SK-N-SH (cell line): ENCODE measurements at regions not wholly inside any gene's neighbourhood (a gene's known extent, or its start where the extent isn't known, plus 50 kb on each side); places are given as distances from the start of the nearest gene placed in this dataset.

Experiments
- CTCF ChIA-PET: fragments of 300-600, 350-600 bp; formaldehyde crosslinking; extraction: SDS; loops from one replicate; lab custom pipeline; 2021; lab: Yijun Ruan, JAX
- POLR2A ChIA-PET: fragments of 350-600 bp; sonication (Branson Sonifier 250); formaldehyde crosslinking; extraction: SDS; loops from one replicate; lab custom pipeline; 2020; ENCODE audit warnings: antibody characterized with exemption, inconsistent platforms; lab: Yijun Ruan, JAX
- DNase-seq: peaks from one replicate; pipeline ENCODE4 v3.0.0; 2012
- H2AFZ ChIP-seq: fragments of 200-600 bp; sonication (generic); 2 replicates; pipeline ENCODE4 v1.8.1; 2016; ENCODE audit warnings: antibody characterized with exemption, mild to moderate bottlenecking, low read depth
- H3F3A ChIP-seq: fragments of 200-600 bp; sonication (generic); replicated peaks from 2 replicates; pipeline ENCODE3; 2016; ENCODE audit warnings: antibody characterized with exemption, mild to moderate bottlenecking; ENCODE audit not compliant: insufficient read depth
- H3K27ac ChIP-seq, 2 experiments: fragments of 200-500 bp in 1 of 2; fragments of 200-600 bp in 1 of 2; sonication (Bioruptor generic) in 1 of 2; sonication (generic), shearing (Covaris generic) in 1 of 2; 2 replicates each; pipeline versions ENCODE4 v1.5.1 to v1.6.1; 2014 to 2016; ENCODE audit warnings: low read depth in 2 of 2, inconsistent platforms in 1 of 2, low read length in 1 of 2, mild to moderate bottlenecking in 1 of 2, mixed read lengths in 1 of 2
- H3K27me3 ChIP-seq: fragments of 200-600 bp; sonication (generic), shearing (Covaris generic); 2 replicates; pipeline ENCODE4 v1.6.1; 2016; ENCODE audit warnings: mixed run types; ENCODE audit not compliant: insufficient read depth
- H3K36me3 ChIP-seq, 2 experiments: fragments of 200-500 bp in 1 of 2; fragments of 200-600 bp in 1 of 2; sonication (Bioruptor generic) in 1 of 2; sonication (generic) in 1 of 2; replicated peaks in 1 of 2; 2 replicates each; pipeline versions ENCODE3 to v1.5.1; 2014 to 2016; ENCODE audit warnings: low read length in 1 of 2, mild to moderate bottlenecking in 1 of 2; ENCODE audit not compliant: insufficient read depth in 2 of 2, control insufficient read depth in 1 of 2
- H3K4me1 ChIP-seq, 2 experiments: fragments of 200-500 bp in 1 of 2; fragments of 200-600 bp in 1 of 2; sonication (Bioruptor generic) in 1 of 2; sonication (generic), shearing (Covaris generic) in 1 of 2; 2 replicates each; pipeline versions ENCODE4 v1.5.1 to v1.6.1; 2014 to 2016; ENCODE audit warnings: low read depth in 1 of 2, low read length in 1 of 2, mixed run types in 1 of 2; ENCODE audit not compliant: insufficient read depth in 2 of 2, control insufficient read depth in 1 of 2
- H3K4me2 ChIP-seq: fragments of 200-600 bp; sonication (generic), shearing (Covaris generic); 2 replicates; pipeline ENCODE4 v1.6.1; 2017; ENCODE audit warnings: mixed run types
- H3K4me3 ChIP-seq, 2 experiments: fragments of 200-500 bp in 1 of 2; fragments of 200-600 bp in 1 of 2; sonication (Bioruptor generic) in 1 of 2; sonication (generic), shearing (Covaris generic) in 1 of 2; 2 replicates each; pipeline versions ENCODE4 v1.5.1 to v1.8.1; 2014 to 2016; ENCODE audit warnings: low read depth in 2 of 2, inconsistent platforms in 1 of 2, low read length in 1 of 2, mild to moderate bottlenecking in 1 of 2, mixed read lengths in 1 of 2, moderate library complexity in 1 of 2
- H3K79me2 ChIP-seq: fragments of 200-600 bp; sonication (generic); 2 replicates; pipeline ENCODE4 v1.8.1; 2017; ENCODE audit warnings: mild to moderate bottlenecking; ENCODE audit not compliant: insufficient read depth
- H3K9ac ChIP-seq: fragments of 200-600 bp; sonication (generic); 2 replicates; pipeline ENCODE4 v1.6.1; 2017; ENCODE audit warnings: mixed run types
- H3K9me2 ChIP-seq: fragments of 200-600 bp; sonication (generic); 2 replicates; pipeline ENCODE4 v1.6.1; 2017; ENCODE audit warnings: mixed run types
- H3K9me3 ChIP-seq: fragments of 200-600 bp; sonication (generic); 2 replicates; pipeline ENCODE4 v1.6.1; 2017; ENCODE audit warnings: mixed run types, mild to moderate bottlenecking, moderate library complexity
- H4K20me1 ChIP-seq: fragments of 200-600 bp; sonication (generic); 2 replicates; pipeline ENCODE4 v1.6.1; 2017; ENCODE audit warnings: mild to moderate bottlenecking, mixed run types; ENCODE audit not compliant: insufficient read depth
- ELF1 ChIP-seq: IDR thresholded peaks from 2 replicates; pipeline ENCODE4 v1.4.0; 2012
- EP300 ChIP-seq, 2 experiments: IDR thresholded peaks; 2 replicates each; pipeline versions ENCODE4 v1.4.0 to v1.6.1; 2012; ENCODE audit warnings: borderline replicate concordance in 1 of 2, low read depth in 1 of 2, low read length in 1 of 2
- EZH2phosphoT487 ChIP-seq: fragments of 200-600 bp; sonication (generic); IDR thresholded peaks from 2 replicates; pipeline ENCODE4 v1.6.1; 2017; ENCODE audit warnings: low read depth, mixed run types, mild to moderate bottlenecking, antibody characterized with exemption, moderate library complexity, borderline replicate concordance
- FOXJ3 ChIP-seq: sonication (generic); formaldehyde crosslinking; IDR thresholded peaks from 2 replicates; pipeline ENCODE4 v1.5.1; 2020; ENCODE audit warnings: mild to moderate bottlenecking, missing genetic modification reagents
- FOXM1 ChIP-seq: IDR thresholded peaks from 2 replicates; pipeline ENCODE4 v1.4.0; 2012; ENCODE audit warnings: low read depth, mild to moderate bottlenecking
- GATA2 ChIP-seq: sonication (generic); formaldehyde crosslinking; IDR thresholded peaks from 2 replicates; pipeline ENCODE4 v1.5.0; 2020; ENCODE audit warnings: mild to moderate bottlenecking, missing genetic modification reagents
- NRF1 ChIP-seq: IDR thresholded peaks from 2 replicates; pipeline ENCODE4 v1.6.1; 2012; ENCODE audit warnings: low read depth, mild to moderate bottlenecking, low read length
- POLR2AphosphoS5 ChIP-seq: IDR thresholded peaks from 2 replicates; pipeline ENCODE4 v1.6.1; 2012; ENCODE audit warnings: low read depth, low read length
- RAD21 ChIP-seq: IDR thresholded peaks from 2 replicates; pipeline ENCODE4 v1.6.1; 2012; ENCODE audit warnings: mild to moderate bottlenecking, low read length
- RFX5 ChIP-seq: IDR thresholded peaks from 2 replicates; pipeline ENCODE4 v1.6.1; 2012; ENCODE audit warnings: mild to moderate bottlenecking, improper control_type of control experiment, low read length
- SMC3 ChIP-seq: IDR thresholded peaks from 2 replicates; pipeline ENCODE4 v1.6.1; 2012; ENCODE audit warnings: low read depth, low read length, improper control_type of control experiment
- TAF1 ChIP-seq: IDR thresholded peaks from 2 replicates; pipeline ENCODE4 v1.6.1; 2012; ENCODE audit warnings: low read depth, mild to moderate bottlenecking, low read length, moderate library complexity, borderline replicate concordance
- WGBS: methylation state at CpG from one replicate; pipeline ENCODE4 v1.1.6; 2017; ENCODE audit warnings: low lambda C conversion rate; 5-methylcytosine and 5-hydroxymethylcytosine counted together
- TF ChIP-seq, protein P1 (sequence below): fragments of 200-600 bp; sonication (generic); IDR thresholded peaks from 2 replicates; pipeline ENCODE4 v1.6.1; 2017; ENCODE audit warnings: antibody characterized with exemption, mild to moderate bottlenecking, moderate library complexity
- TF ChIP-seq, protein P2 (sequence below): fragments of 150-350 bp; IDR thresholded peaks from 2 replicates; pipeline ENCODE4 v1.6.1; 2016; ENCODE audit warnings: mild to moderate bottlenecking, low read depth, low read length
- TF ChIP-seq, protein P3 (sequence below): IDR thresholded peaks from 2 replicates; pipeline ENCODE4 v1.4.0; 2012; ENCODE audit warnings: low read depth

DNA sequence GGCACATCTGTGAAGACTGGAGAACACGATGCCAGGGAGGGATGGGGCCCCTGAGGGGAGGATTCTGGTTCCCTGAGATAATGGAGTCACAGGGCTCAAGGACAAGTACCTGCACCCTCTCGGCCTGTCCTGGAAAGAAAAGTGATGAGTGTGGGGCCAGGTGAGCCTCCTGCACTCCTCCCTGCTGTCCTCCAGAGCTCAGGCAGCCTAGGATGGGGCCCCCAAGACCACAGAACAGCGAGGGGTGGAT lies 101.3 kb upstream of the TNRC6C start:
- Histone ChIP-seq H3K27ac (no peak overlapping the region), H3K4me1 (peaks cover 0 to 5% of the 10 kb centered on the region in 2 experiments; a peak in 1 of 4 replicates), H3K4me3 (no peak overlapping the region), H3K27me3 (peaks cover 7% of the 10 kb centered on the region; the same call in 1 of the 2 replicates), H3K79me2 (no peaks in the 10 kb centered on the region), H4K20me1 (no peaks in the 10 kb centered on the region), H3K4me2 (no peak overlapping the region), H3K9ac (no peak overlapping the region), H3K9me2 (no peaks in the 10 kb centered on the region), H3K36me3 (no peaks in the 10 kb centered on the region), H3K9me3 (no peaks in the 10 kb centered on the region), H3F3A (no peaks in the 10 kb centered on the region), H2AFZ (no peak overlapping the region)
- whole genome bisulfite sequencing: 35% methylated on average over 3 of the region's 3 CpGs
- no peak for DNase-seq
- POLR2A ChIA-PET: no interaction called here
- TF ChIP-seq SMC3 (no peak), GATA2 (no peak), FOXJ3 (CRISPR knock-in tag) (no peak), ELF1 (no peak), POLR2AphosphoS5 (no peak), EZH2phosphoT487 (no peak)
- TF ChIP-seq, protein P1, sequence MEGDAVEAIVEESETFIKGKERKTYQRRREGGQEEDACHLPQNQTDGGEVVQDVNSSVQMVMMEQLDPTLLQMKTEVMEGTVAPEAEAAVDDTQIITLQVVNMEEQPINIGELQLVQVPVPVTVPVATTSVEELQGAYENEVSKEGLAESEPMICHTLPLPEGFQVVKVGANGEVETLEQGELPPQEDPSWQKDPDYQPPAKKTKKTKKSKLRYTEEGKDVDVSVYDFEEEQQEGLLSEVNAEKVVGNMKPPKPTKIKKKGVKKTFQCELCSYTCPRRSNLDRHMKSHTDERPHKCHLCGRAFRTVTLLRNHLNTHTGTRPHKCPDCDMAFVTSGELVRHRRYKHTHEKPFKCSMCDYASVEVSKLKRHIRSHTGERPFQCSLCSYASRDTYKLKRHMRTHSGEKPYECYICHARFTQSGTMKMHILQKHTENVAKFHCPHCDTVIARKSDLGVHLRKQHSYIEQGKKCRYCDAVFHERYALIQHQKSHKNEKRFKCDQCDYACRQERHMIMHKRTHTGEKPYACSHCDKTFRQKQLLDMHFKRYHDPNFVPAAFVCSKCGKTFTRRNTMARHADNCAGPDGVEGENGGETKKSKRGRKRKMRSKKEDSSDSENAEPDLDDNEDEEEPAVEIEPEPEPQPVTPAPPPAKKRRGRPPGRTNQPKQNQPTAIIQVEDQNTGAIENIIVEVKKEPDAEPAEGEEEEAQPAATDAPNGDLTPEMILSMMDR: no peak
- TF ChIP-seq, protein P2, sequence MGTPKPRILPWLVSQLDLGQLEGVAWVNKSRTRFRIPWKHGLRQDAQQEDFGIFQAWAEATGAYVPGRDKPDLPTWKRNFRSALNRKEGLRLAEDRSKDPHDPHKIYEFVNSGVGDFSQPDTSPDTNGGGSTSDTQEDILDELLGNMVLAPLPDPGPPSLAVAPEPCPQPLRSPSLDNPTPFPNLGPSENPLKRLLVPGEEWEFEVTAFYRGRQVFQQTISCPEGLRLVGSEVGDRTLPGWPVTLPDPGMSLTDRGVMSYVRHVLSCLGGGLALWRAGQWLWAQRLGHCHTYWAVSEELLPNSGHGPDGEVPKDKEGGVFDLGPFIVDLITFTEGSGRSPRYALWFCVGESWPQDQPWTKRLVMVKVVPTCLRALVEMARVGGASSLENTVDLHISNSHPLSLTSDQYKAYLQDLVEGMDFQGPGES: no peak
- CTCF ChIA-PET: no interaction called here

DNA sequence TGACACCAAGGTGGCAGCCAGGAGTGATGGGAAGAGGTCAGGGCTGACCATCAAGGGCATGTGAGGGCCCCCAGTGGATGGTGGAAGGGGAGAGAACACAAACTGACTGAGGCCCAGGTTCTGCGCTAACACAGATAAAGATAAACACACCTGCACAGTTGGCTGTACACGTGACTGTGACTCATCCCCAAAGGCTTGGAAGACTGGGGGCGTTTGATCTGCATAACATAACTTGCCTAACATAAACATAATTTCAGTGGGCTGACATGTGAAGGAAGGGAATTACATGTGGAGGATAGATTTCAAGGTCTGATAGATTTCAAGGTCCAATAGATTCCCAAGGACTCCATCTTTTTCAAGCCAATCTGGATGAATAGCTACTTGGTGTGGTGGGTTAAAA lies 100.9 kb upstream of the TNRC6C start:
- Histone ChIP-seq H3K4me1 (peaks cover 0 to 5% of the 10 kb centered on the region in 2 experiments; a peak in 1 of 4 replicates), H2AFZ (no peak overlapping the region), H3K4me3 (no peak overlapping the region), H3F3A (no peaks in the 10 kb centered on the region), H3K9me3 (no peaks in the 10 kb centered on the region), H3K9ac (no peak overlapping the region), H3K27me3 (peaks cover 7% of the 10 kb centered on the region; the same call in 1 of the 2 replicates), H3K9me2 (no peaks in the 10 kb centered on the region), H3K79me2 (no peaks in the 10 kb centered on the region), H3K4me2 (no peak overlapping the region)
- WGBS: 57% methylated on average over 3 of the region's 3 CpGs
- POLR2A ChIA-PET: no interaction called here
- TF ChIP-seq TAF1 (no peak), FOXJ3 (CRISPR knock-in tag) (no peak), FOXM1 (no peak), RAD21 (no peak), NRF1 (no peak), EP300 (IDR thresholded peaks at IDR 0.05; ENCODE audit: borderline replicate concordance in 1 of 2, low read depth in 1 of 2, low read length in 1 of 2) (no peak), RFX5 (no peak)
- TF ChIP-seq, protein P1: no peak
- TF ChIP-seq, protein P3, sequence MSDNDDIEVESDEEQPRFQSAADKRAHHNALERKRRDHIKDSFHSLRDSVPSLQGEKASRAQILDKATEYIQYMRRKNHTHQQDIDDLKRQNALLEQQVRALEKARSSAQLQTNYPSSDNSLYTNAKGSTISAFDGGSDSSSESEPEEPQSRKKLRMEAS: no peak
- TF ChIP-seq, all 33 proteins: peak for 0
- no peaks in the 10 kb centered on the region for H4K20me1 ChIP-seq
- DNase-seq: no peak
- CTCF ChIA-PET: no interaction called here
- H3K36me3 ChIP-seq: no peaks in the 10 kb centered on the region
- H3K27ac ChIP-seq: no peak overlapping the region
